Parathyroid adenoma (tissue), 2 donors: ENCODE measurements at regions not wholly inside any gene's neighbourhood (a gene's known extent, or its start where the extent isn't known, plus 50 kb on each side); places are given as distances from the start of the nearest gene placed in this dataset.

Experiments
- H2AFZ ChIP-seq: fragments of 300-600 bp; sonication (generic); one replicate; pipeline ENCODE4 v1.7.0; 2017; ENCODE audit warnings: antibody characterized with exemption, mild to moderate bottlenecking
- H3K27ac ChIP-seq: fragments of 300-600 bp; sonication (generic); one replicate; pipeline ENCODE4 v1.7.0; 2017
- H3K27me3 ChIP-seq: fragments of 300-600 bp; sonication (generic); one replicate; pipeline ENCODE4 v1.7.0; 2017; ENCODE audit warnings: low read length; ENCODE audit not compliant: control insufficient read depth, insufficient read depth
- H3K36me3 ChIP-seq: fragments of 300-600 bp; sonication (generic); one replicate; pipeline ENCODE4 v1.7.0; 2017; ENCODE audit warnings: low read length; ENCODE audit not compliant: control insufficient read depth, insufficient read depth
- H3K4me1 ChIP-seq: fragments of 300-600 bp; sonication (generic); one replicate; pipeline ENCODE4 v1.7.0; 2017; ENCODE audit warnings: control low read depth
- H3K4me2 ChIP-seq: fragments of 300-600 bp; sonication (generic); one replicate; pipeline ENCODE4 v1.7.0; 2017; ENCODE audit warnings: low read length
- H3K4me3 ChIP-seq: fragments of 300-600 bp; sonication (generic); one replicate; pipeline ENCODE4 v1.7.0; 2017; ENCODE audit warnings: low read depth, low read length
- H3K79me2 ChIP-seq: fragments of 300-600 bp; sonication (generic); one replicate; pipeline ENCODE4 v1.7.0; 2017; ENCODE audit warnings: control low read depth
- H3K9ac ChIP-seq: fragments of 300-600 bp; sonication (generic); one replicate; pipeline ENCODE4 v1.7.0; 2017; ENCODE audit warnings: mild to moderate bottlenecking
- H3K9me3 ChIP-seq: fragments of 300-600 bp; sonication (generic); one replicate; pipeline ENCODE4 v1.7.0; 2017; ENCODE audit warnings: low read length; ENCODE audit not compliant: control insufficient read depth
- CTCF ChIP-seq: fragments of 300-600 bp; sonication (generic); IDR thresholded peaks from one replicate; pipeline ENCODE4 v1.7.0; 2017; ENCODE audit warnings: antibody characterized with exemption, mild to moderate bottlenecking
- donor health status: primary hyperparathyroidism.

GRCh38 chr22:48234011-48234410, 1471.6 kb downstream of the TBC1D22A start:
- no peak overlapping the region for H3K4me2 ChIP-seq
- no peak overlapping the region for H3K9ac ChIP-seq
- no peaks in the 10 kb centered on the region for H3K79me2 ChIP-seq
- no peaks in the 10 kb centered on the region for H3K27me3 ChIP-seq
- TF ChIP-seq CTCF = no peak
- H3K27ac ChIP-seq = no peak overlapping the region
- H3K9me3 ChIP-seq = no peaks in the 10 kb centered on the region
- H3K4me3 ChIP-seq = no peak overlapping the region
- no peaks in the 10 kb centered on the region for H3K4me1 ChIP-seq
- no peaks in the 10 kb centered on the region for H3K36me3 ChIP-seq
- no peak overlapping the region for H2AFZ ChIP-seq

GRCh38 chr22:48233586-48233985, 1471.1 kb downstream of the TBC1D22A start:
- Histone ChIP-seq H2AFZ (no peak overlapping the region), H3K9ac (no peak overlapping the region), H3K9me3 (no peaks in the 10 kb centered on the region), H3K36me3 (no peaks in the 10 kb centered on the region), H3K79me2 (no peaks in the 10 kb centered on the region), H3K4me3 (no peak overlapping the region), H3K4me1 (no peaks in the 10 kb centered on the region), H3K27ac (no peak overlapping the region), H3K4me2 (no peak overlapping the region), H3K27me3 (no peaks in the 10 kb centered on the region)
- no peak for TF ChIP-seq CTCF

DNA sequence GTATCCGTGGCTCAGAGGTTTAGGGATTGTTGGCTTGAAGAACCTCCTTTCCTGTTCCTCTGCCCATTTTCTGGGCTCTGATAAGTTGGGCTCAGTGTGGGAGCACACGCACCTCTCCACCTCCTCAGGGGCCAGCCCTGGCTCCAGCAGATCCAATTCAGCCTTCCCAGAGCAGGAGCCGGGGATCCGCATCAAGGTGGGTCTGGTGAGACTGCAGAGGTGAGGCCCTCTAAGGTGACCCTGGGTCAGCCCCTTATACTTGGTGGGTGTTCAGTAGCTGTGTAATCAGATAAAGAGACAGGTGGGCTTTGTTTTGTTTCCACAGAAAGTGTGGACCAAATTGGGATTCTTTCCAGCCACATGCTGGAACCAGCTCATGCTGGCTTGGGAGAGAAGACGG, 1466.0 kb downstream of the TBC1D22A start:
- no peak overlapping the region for H3K4me2 ChIP-seq
- H3K9me3 ChIP-seq = no peaks in the 10 kb centered on the region
- no peaks in the 10 kb centered on the region for H3K79me2 ChIP-seq

DNA sequence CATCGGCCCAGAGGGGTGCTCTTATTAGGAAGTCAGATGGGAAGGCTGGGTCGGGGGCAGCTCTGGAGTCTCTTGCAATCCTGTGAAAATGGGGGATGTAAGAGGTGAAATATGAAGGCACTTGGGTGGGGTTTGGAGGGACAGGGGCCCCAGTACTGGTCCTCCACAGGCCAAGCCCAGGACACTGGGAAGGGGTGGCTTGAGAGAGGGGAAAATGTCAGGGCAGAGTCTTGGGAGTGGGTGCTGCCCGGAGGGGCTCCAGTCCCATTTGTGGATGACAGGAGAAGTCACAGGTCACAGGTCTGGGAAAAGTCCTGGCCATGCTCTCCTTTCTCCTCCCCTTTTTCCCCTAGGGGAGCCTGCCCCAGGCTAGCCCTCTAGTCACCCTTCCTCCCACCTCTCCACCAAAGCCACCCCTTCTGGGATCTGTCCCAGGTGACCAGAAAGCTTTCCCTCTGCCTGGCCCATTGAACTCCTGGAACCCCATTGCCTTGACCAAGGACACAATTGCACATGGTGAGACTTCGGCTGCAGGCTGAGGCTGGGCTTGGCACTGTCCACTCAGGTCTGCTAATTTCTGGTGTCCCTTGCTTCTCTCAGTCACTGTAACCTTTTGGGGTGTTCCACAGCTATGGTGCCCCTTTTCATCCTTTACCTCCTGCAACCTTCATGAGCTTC, 1465.0 kb downstream of the TBC1D22A start:
- no peak for TF ChIP-seq CTCF
- Histone ChIP-seq H3K4me3 (no peak overlapping the region), H3K4me2 (no peak overlapping the region), H3K27me3 (no peaks in the 10 kb centered on the region), H3K4me1 (no peaks in the 10 kb centered on the region), H3K9me3 (no peaks in the 10 kb centered on the region), H3K79me2 (no peaks in the 10 kb centered on the region), H2AFZ (no peak overlapping the region), H3K27ac (no peak overlapping the region), H3K9ac (no peak overlapping the region), H3K36me3 (no peaks in the 10 kb centered on the region)

More for the DNA sequence above, 1466.0 kb downstream of the TBC1D22A start:
- Histone ChIP-seq H3K9ac (no peak overlapping the region), H3K36me3 (no peaks in the 10 kb centered on the region), H3K4me1 (no peaks in the 10 kb centered on the region), H2AFZ (no peak overlapping the region), H3K4me3 (no peak overlapping the region), H3K27ac (no peak overlapping the region), H3K27me3 (no peaks in the 10 kb centered on the region)
- TF ChIP-seq CTCF = no peak
